Skeletal muscle tissue (tissue), 3 donors: ENCODE measurements at regions not wholly inside any gene's neighbourhood (a gene's known extent, or its start where the extent isn't known, plus 50 kb on each side); places are given as distances from the start of the nearest gene placed in this dataset.
"Not testable (repeated sequence)": the region's sequence is repeated elsewhere in the genome, so short reads cannot be mapped to it uniquely, and the experiment has no call there.

Experiments
- H3K27ac ChIP-seq: one replicate; pipeline ENCODE4 v1.7.0; 2013; ENCODE audit warnings: mild to moderate bottlenecking, low read depth, low read length, inconsistent platforms
- H3K27me3 ChIP-seq, 3 donors: one replicate each; pipeline ENCODE4 v1.7.0; 2013; ENCODE audit warnings: low read length in 3 of 3; ENCODE audit not compliant: control insufficient read depth in 3 of 3, insufficient read depth in 3 of 3
- H3K36me3 ChIP-seq, 3 donors: one replicate each; pipeline ENCODE4 v1.7.0; 2013; ENCODE audit warnings: low read length in 3 of 3; ENCODE audit not compliant: control insufficient read depth in 3 of 3, insufficient read depth in 3 of 3
- H3K4me1 ChIP-seq, 3 donors: one replicate each; pipeline ENCODE4 v1.7.0; 2013; ENCODE audit warnings: low read length in 3 of 3, mild to moderate bottlenecking in 3 of 3; ENCODE audit not compliant: control insufficient read depth in 3 of 3, insufficient read depth in 3 of 3
- H3K4me3 ChIP-seq, 3 donors: one replicate each; pipeline ENCODE4 v1.7.0; 2013; ENCODE audit warnings: low read length in 3 of 3
- H3K9ac ChIP-seq, 3 donors: one replicate each; pipeline ENCODE4 v1.7.0; 2013; ENCODE audit warnings: low read length in 3 of 3, mild to moderate bottlenecking in 3 of 3, moderate library complexity in 2 of 3, low read depth in 1 of 3
- H3K9me3 ChIP-seq, 3 donors: one replicate each; pipeline ENCODE4 v1.7.0; 2013; ENCODE audit warnings: low read length in 3 of 3; ENCODE audit not compliant: control insufficient read depth in 3 of 3
- donor health status: Osteomylitis.

DNA sequence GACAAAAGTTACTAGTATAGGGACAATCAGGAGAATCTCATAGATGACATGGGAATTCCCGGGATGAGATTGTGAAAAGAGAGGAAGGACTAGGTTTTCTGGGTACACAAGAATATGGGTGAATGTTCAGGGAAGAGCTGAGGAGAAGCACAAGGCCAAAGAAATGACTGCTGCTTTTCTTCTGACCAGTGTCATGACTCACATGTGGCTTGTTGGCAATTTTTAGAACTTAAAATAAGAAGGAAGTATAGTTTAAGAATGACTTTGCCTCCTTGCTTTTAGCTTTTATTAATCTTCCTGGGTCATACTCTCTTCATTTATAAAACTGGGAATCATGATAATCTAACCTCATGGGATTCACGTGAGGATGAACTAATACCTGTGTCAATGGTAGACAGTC is 652.4 kb upstream of the MEF2C start:
- Histone ChIP-seq H3K27ac (no peak overlapping the region), H3K27me3 (no peaks in the 10 kb centered on the region), H3K4me1 (no peaks in the 10 kb centered on the region), H3K9me3 (no peaks in the 10 kb centered on the region), H3K9ac (no peak overlapping the region), H3K4me3 (no peak overlapping the region), H3K36me3 (no peaks in the 10 kb centered on the region)

DNA sequence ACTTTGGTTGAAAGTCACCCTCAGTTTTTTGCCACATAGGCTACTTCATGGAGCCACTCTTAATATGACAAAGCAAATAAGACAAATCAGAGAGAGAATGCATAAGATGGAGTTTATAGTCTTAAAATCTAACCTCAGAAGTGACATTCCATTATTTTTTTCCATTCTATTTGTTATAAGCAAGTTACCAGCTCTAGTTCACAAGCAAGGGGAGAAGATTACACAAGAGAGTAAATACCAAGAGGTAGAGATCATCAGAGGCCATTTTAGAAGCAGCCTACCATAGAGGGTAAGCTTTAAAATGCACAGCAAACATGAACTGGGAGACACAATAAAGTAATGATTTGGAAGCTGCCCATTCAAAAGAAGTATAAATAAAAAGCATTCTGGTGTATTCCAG is 651.3 kb upstream of the MEF2C start:
- Histone ChIP-seq H3K9ac (no peak overlapping the region), H3K27me3 (no peaks in the 10 kb centered on the region), H3K27ac (no peak overlapping the region), H3K4me1 (no peaks in the 10 kb centered on the region), H3K9me3 (no peaks in the 10 kb centered on the region), H3K4me3 (no peak overlapping the region), H3K36me3 (no peaks in the 10 kb centered on the region)

DNA sequence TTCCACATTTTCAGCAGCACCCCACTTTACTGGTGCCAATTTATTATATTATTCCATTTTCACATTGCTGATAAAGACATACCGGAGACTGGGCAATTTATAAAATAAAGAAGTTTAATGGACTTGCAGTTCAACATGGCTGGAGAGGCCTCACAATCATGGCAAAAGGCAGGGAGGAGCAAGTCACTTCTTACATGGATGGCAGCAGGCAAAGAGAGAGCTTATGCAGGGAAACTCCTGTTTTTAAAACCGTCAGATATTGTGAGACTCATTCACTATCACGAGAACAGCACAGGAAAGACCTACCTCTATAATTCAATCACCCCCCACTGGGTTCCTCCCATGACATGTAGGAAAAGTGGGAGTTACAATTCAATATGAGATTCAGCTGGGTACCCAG is 641.8 kb upstream of the MEF2C start:
- H3K27ac ChIP-seq = no peak overlapping the region
- no peaks in the 10 kb centered on the region for H3K27me3 ChIP-seq
- H3K4me1 ChIP-seq = no peaks in the 10 kb centered on the region
- H3K36me3 ChIP-seq = no peaks in the 10 kb centered on the region
- no peak overlapping the region for H3K4me3 ChIP-seq
- no peak overlapping the region for H3K9ac ChIP-seq
- H3K9me3 ChIP-seq = no peaks in the 10 kb centered on the region

GRCh38 chr5:89523867-89524266 is 640.9 kb upstream of the MEF2C start:
- H3K9ac ChIP-seq, H3K9me3 ChIP-seq, H3K36me3 ChIP-seq, H3K4me3 ChIP-seq, H3K27me3 ChIP-seq, H3K27ac ChIP-seq, H3K4me1 ChIP-seq: not testable (repeated sequence)

GRCh38 chr5:89520771-89521170 is 637.8 kb upstream of the MEF2C start:
- H3K4me3 ChIP-seq = no peak overlapping the region
- H3K36me3 ChIP-seq = no peaks in the 10 kb centered on the region
- no peaks in the 10 kb centered on the region for H3K4me1 ChIP-seq
- no peaks in the 10 kb centered on the region for H3K27me3 ChIP-seq
- H3K9ac ChIP-seq = no peak overlapping the region
- H3K9me3 ChIP-seq = no peaks in the 10 kb centered on the region
- no peak overlapping the region for H3K27ac ChIP-seq

- no peaks in the 10 kb centered on the region for H3K9me3 ChIP-seq
- no peak overlapping the region for H3K4me3 ChIP-seq
- no peaks in the 10 kb centered on the region for H3K4me1 ChIP-seq
- H3K9ac ChIP-seq = no peak overlapping the region
- H3K27me3 ChIP-seq = no peaks in the 10 kb centered on the region
- no peak overlapping the region for H3K27ac ChIP-seq
- no peaks in the 10 kb centered on the region for H3K36me3 ChIP-seq
Observed at GRCh38 chr5:89513299-89514044, 630.5 kb upstream of the MEF2C start.

- Histone ChIP-seq H3K27ac (no peak overlapping the region), H3K9me3 (no peaks in the 10 kb centered on the region), H3K4me3 (no peak overlapping the region)
Observed at GRCh38 chr5:89504051-89504450, 621.1 kb upstream of the MEF2C start.

DNA sequence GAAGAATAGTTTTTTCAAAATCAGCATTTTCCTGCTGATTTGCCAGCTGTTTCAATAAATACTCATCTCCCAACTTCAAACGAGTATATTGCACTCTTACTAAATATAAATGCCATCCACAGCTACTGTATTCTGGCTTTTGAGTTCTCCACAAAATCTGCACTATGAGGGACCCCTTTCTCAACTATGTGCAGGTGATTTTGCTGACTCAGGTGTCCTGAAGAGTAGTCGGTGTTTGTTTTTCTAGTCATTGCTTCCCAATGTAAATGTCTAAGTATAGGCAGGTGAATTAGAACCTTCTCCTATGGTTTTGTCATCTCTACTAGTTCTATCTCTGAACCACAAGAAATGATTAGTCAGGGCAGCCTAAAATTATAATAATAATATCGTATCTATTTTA is 616.8 kb upstream of the MEF2C start:
- Histone ChIP-seq H3K36me3 (no peaks in the 10 kb centered on the region), H3K27ac (no peak overlapping the region), H3K4me3 (no peak overlapping the region), H3K9me3 (no peaks in the 10 kb centered on the region), H3K27me3 (no peaks in the 10 kb centered on the region), H3K9ac (no peak overlapping the region), H3K4me1 (no peaks in the 10 kb centered on the region)

More at GRCh38 chr5:89504051-89504450, 621.1 kb upstream of the MEF2C start:
- no peaks in the 10 kb centered on the region for H3K27me3 ChIP-seq
- H3K9ac ChIP-seq = no peak overlapping the region
- H3K36me3 ChIP-seq = no peaks in the 10 kb centered on the region
- no peaks in the 10 kb centered on the region for H3K4me1 ChIP-seq

DNA sequence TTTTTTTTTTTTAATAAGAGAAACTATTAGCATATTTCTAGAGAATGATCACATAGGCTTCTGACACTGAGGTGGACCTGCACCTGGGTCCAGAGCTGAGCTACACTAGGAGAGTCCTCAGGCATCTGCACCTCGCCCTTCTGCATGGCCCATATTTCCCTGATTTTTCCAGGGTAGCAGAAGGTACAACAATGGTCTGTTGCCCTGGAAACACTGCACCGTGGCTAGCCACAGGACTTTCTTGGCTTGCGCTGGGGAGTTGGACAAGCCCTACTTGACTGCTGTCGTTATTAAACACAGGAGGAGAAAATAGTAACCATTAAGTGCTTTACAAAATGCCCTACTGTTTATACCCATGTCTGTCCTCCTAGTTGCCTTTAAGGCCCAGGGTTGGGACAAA is 615.7 kb upstream of the MEF2C start:
- Histone ChIP-seq H3K36me3 (no peaks in the 10 kb centered on the region), H3K9ac (no peak overlapping the region), H3K4me3 (no peak overlapping the region), H3K27me3 (no peaks in the 10 kb centered on the region), H3K4me1 (no peaks in the 10 kb centered on the region), H3K9me3 (no peaks in the 10 kb centered on the region), H3K27ac (no peak overlapping the region)

- no peaks in the 10 kb centered on the region for H3K4me1 ChIP-seq
- no peak overlapping the region for H3K9ac ChIP-seq
- H3K4me3 ChIP-seq = no peak overlapping the region
- H3K36me3 ChIP-seq = no peaks in the 10 kb centered on the region
- H3K9me3 ChIP-seq = no peaks in the 10 kb centered on the region
- no peak overlapping the region for H3K27ac ChIP-seq
- no peaks in the 10 kb centered on the region for H3K27me3 ChIP-seq
Observed at GRCh38 chr5:89493414-89493813, 610.4 kb upstream of the MEF2C start.
